ENCODE measurements at regions not wholly inside any gene's neighbourhood (a gene's known extent, or its start where the extent isn't known, plus 50 kb on each side); places are given as distances from the start of the nearest gene placed in this dataset.
"Not testable (repeated sequence)": the region's sequence is repeated elsewhere in the genome, so short reads cannot be mapped to it uniquely, and the experiment has no call there.

DNA sequence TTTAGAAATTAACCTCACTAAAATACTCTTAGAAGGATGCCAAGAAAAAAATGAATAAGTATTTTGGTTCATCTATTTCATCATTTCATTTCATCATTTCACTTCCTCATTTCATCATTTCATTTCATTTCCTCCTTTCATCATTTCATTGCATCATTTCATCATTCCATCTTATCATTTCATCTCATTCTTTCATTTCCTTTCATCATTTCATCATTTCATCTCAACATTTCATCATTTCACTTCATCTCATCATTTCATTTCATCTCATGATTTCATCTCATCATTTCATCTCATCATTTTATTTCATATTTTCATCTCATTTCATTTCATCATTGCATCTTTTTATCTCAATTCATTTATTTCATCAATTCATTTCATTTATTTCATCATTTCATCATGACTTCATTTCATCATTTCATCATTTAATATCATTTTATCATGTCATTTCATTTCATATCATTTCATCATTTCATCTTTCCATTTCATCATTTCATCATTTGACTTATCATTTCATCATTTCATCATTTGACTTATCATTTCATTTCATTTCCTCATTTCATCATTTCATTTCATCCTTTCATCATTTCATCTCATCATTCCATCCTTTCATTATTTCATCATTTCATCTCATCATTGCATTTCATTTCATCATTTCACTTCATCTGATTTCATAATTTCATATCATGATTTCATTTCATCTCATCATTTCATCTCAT lies 129.9 kb downstream of the ZNF92 start:
- H3K4me3 ChIP-seq (ENCODE audit: low read length): no peak overlapping the region
- TF ChIP-seq ZNF274 (IDR thresholded peaks at IDR 0.05; ENCODE audit: low read depth, low read length): no peak

DNA sequence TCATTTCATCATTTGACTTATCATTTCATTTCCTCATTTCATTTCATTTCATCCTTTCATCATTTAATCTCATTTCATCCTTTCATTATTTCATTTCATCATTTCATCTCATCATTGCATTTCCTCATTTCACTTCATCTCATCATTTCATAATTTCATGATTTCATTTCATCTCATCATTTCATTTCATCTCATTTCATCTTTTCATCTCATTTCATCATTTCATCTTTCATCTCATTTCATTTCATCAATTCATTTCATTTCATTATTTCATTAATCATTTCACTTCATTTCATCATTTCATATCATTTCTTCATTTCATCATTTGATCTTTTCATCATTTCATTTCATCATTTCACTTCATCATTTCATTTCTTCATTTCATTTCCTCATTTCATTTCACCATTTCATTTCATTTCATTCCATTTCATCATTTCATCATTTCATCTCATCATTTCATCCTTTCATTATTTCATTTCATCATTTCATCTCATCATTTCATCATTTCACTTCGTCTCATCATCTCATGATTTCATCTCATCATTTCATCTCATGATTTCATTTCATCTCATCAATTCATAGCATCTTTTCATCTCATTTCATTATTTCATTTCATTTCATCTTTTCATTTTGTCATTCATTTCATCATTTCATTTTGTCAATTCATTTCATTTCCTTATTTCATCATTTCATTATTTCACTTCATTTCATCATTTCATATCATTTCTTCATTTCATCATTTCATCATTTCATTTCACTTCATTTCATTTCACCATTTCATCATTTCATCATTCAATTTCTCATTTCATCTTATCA lies 131.1 kb downstream of the ZNF92 start:
- not testable (repeated sequence) for H3K4me3 ChIP-seq (ENCODE audit: low read length)

DNA sequence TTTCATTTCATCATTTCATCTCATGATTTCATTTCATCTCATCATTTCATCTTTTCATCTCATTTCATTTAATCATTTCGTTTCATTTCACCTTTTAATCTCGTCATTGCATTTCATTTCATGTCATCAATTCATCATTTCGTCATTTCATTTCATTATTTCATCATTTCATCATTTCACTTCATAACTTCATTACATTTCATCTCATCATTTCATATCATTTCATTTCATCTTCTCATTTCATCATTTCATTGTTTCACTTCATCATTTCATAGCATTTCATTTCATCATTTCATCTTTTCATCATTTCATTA lies 131.6 kb downstream of the ZNF92 start:
- not testable (repeated sequence) for H3K4me3 ChIP-seq (ENCODE audit: low read length)

DNA sequence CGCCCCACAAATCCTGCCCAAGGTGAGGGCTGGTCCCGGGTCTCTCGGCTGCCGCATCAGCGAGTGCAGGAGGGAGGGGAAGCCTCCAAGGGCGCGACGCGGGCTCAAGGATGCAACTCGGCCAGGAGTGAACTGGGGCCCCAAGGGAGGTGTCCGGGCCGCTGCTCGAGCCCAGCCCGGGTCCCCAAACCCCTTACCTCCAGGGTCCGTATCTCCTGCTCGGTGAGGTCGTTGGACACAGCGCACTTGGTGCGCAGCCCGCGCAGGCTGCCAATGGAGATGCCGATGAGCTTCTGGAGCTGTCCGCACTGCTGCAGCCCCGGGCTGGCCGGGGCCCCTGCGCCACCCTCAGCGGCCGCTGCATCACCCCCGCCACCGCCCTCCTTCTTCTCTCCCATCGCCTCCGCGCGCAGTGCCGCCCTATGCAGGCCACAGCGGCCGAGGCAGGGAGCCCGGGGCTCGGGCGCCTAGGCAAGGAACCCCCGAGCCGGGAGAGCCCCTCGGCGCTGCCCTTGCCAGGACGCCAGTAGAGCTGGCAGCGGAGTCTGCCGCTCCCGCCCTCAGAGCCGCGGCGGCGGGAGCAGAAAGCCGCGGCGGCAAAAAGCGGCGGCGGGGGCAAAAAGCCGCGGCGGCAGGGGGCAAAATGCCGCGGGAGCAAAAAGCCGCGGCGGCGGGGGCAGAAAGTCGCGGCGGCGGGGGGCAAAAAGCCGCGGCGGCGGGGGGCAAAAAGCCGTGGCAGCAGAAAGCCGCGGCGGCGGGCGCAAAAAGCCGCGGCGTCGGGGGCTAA lies 135.1 kb downstream of the ZNF92 start:
- peak overlapping the region; percentile 65; the same call in 1 of the 2 replicates for H3K4me3 ChIP-seq (ENCODE audit: low read length)

DNA sequence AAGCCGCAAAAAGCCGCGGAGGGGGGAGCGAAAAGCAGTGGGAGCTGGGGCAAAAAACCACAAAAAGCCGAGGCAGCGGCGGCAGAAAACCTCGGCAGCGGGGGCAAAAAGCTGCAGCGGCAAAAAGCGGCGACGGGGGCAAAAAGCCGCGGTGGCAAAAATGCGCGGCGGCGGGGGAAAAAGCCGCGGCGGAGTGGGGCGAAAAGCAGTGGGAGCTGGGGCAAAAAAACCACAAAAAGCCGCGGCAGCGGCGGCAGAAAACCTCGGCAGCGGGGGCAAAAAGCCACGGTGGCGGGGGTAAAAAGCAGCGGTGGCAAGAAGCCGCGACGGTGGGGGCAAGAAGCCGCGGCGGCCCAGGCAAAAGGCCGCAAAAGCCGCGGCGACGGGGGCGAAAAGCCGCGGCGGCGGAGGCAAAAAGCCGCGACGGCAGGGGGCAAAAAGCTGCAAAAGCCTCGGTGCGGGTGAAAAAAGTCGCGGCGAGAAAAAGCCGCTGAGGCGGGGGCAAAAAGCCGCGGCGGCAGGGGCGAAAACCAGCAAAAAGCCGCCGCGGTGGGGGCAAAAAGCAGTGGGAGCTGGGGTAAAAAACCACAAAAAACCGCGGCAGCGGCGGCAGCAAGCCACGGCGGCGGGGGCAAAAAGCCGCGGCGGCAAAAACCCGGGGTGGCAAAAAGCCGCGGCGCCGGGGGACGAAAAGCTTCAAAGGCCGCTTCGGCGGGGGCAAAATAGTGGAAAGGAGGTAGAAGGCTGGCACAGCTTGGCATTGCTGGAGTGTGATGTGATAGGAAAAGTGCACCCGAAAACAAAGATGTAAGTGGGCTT lies 135.9 kb downstream of the ZNF92 start:
- H3K4me3 ChIP-seq (ENCODE audit: low read length): peak overlapping the region; percentile 65; the same call in 1 of the 2 replicates

DNA sequence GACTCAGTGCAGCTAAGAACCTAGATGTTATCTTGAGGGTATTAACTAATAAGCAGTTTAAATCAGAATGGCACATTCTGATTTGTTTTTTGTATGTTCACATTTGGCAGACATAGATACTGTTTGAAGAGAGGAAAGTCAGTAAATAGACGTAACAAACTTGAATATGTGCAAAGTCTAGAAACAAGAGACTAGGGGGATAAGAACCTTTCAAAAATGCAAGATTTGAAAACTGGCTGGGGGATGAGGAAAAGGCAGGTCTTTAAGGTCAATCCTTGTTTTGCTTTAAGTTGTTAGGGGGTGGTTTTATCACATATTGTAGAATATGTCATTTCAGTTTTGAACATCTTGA lies 136.5 kb downstream of the ZNF92 start:
- peak overlapping the region; percentile 65; the same call in 1 of the 2 replicates for H3K4me3 ChIP-seq (ENCODE audit: low read length)

More for the DNA sequence above, 135.9 kb downstream of the ZNF92 start:
- no peak for TF ChIP-seq ZNF274 (IDR thresholded peaks at IDR 0.05; ENCODE audit: low read depth, low read length)

DNA sequence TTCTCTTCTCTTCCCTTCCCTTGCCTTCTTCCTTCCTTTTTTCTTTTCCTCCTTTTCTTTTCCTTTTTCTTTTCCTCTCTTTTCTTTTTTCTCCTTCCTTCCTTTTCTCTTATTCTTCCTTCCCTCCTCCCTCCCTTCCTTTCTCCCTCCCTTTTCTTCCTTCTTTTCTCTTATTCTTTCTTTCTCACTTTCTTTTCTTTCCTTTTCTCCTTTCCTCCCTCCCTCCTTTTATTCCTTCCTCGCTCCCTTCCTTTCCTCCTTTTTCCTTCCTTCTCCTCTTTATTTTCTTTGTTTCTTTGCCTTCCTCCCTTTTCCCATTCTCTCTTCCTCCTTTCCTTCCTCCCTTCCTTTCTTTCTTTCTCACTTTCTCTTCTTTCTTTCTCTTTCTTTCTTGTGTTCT lies 146.1 kb downstream of the ZNF92 start:
- not testable (repeated sequence) for H3K4me3 ChIP-seq (ENCODE audit: low read length)

DNA sequence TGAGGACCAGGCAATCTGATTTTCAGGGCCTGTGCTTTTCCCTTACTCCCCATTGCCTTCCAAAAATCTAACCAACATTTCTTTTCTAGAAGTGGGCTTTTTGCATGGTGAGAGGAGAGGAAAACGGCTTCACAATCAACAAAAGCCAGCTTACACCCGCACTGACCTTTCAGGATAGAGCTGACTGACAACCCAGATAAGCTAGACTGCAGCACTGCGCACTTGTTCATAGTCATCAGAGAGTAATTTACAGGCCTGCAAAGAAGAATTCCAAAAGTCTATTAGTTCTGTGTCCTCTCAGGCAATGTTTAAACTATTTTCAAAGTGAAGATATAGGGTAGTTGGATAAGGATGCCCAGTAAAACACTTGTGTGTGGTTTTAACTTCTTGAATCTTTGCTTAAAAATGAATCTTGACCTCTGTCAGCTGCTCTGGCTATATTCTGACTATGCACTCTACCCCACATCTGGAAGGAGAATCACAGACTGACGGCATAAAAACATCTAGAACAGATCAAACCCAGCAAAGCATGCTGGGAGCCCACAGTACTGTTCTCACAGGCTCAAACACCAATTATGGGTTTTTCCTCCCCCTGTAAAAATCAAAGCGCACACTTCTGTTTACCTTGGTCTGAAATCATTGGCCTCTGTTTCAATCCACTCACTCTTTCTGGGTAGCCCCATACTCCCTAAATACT lies 172.0 kb downstream of the ZNF92 start:
- H3K4me3 ChIP-seq (ENCODE audit: low read length): not testable (repeated sequence)

DNA sequence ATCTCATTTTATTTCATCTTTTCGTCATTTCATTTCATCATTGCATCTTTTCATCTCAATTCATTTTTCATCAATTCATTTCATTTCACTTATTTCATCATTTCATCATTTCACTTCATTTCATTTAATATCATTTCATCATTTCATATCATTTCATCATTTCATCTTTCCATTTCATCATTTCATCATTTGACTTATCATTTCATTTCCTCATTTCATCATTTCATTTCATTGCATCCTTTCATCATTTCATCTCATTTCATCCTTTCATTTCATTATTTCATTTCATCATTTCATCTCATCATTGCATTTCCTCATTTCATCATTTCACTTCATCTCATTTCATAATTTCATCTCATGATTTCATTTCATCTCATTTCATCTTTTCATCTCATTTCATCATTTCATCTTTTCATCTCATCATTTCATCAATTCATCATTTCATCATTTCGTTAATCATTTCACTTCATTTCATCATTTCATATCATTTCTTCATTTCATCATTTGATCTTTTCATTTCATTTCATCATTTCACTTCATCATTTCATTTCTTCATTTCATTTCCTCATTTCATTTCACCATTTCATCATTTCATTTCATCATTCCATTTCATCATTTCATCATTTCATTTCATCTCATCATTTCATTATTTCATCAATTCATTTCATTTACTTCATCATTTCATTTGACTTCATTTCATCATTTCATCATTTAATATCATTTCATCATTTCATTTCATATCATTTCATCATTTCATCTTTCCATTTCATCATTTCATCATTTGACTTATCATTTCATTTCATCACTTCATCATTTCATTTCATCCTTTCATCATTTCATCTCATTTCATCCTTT lies 176.2 kb downstream of the ZNF92 start:
- H3K4me3 ChIP-seq (ENCODE audit: low read length): not testable (repeated sequence)

DNA sequence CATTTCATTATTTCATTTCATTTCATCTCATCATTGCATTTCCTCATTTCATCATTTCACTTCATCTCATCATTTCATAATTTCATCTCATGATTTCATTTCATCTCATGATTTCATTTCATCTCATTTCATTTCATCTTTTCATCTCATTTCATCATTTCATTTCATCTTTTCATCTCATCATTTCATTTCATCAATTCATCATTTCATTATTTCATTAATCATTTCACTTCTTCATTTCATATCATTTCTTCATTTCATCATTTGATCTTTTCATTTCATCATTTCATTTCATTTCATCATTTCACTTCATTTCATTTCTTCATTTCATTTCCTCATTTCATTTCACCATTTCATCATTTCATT lies 176.8 kb downstream of the ZNF92 start:
- not testable (repeated sequence) for H3K4me3 ChIP-seq (ENCODE audit: low read length)

DNA sequence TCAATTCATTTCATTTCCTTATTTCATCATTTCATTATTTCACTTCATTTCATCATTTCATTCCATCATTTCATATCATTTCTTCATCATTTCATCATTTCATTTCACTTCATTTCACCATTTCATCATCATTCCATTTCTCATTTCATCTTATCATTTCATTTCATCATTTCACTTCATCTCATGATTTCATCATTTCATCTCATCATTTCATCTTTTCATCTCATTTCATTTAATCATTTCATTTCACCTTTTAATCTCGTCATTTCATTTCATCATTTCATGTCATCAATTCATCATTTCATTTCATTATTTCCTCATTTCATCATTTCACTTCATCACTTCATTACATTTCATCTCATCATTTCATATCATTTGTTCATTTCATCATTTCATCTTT lies 177.4 kb downstream of the ZNF92 start:
- H3K4me3 ChIP-seq (ENCODE audit: low read length): not testable (repeated sequence)

DNA sequence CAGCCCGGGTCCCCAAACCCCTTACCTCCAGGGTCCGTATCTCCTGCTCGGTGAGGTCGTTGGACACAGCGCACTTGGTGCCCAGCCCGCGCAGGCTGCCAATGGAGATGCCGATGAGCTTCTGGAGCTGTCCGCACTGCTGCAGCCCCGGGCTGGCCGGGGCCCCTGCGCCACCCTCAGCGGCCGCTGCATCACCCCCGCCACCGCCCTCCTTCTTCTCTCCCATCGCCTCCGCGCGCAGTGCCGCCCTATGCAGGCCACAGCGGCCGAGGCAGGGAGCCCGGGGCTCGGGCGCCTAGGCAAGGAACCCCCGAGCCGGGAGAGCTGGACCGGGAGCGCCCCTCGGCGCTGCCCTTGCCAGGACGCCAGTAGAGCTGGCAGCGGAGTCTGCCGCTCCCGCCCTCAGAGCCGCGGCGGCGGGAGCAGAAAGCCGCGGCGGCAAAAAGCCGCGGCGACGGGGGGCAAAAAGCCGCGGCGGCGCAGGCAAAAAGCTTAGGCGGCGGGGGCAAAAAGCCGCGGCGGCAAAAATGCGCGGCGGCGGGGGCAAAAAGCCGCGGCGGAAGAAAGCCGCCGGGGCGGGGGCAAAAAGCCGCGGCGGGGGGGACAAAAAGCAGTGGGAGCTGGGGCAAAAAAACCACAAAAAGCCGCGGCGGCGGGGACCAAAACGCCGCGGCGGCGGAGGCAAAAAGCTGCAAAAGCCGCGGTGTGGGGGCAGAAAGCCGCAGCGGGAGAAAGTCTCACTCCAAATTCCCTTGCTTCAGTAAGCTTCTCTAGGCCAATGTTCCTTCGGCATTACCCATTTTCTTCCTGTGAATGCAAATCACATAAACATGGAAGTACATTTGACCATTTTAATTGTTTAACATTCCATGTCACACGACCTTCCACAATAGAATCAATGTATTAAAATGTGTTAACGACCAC lies 181.2 kb downstream of the ZNF92 start:
- H3K4me3 ChIP-seq (ENCODE audit: low read length): not testable (repeated sequence)

DNA sequence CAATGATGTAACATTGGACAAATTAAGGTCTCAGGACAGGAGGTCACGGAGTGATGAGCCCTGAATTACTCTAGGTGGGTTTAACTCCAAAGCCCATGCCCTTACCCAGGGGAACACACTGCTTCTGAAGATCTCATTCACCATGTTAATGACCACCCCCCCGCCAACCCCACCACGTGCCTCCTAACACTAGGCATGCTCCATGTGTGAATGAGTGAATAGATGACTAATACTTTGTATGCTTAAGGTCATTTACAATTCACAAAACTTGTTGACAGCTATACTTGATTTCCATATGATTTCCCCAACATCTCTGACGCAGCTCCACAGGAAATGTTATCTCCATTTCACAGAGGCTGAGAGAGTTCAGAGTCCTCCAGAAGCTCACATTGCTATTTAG lies 184.9 kb downstream of the ZNF92 start:
- not testable (repeated sequence) for H3K4me3 ChIP-seq (ENCODE audit: low read length)

DNA sequence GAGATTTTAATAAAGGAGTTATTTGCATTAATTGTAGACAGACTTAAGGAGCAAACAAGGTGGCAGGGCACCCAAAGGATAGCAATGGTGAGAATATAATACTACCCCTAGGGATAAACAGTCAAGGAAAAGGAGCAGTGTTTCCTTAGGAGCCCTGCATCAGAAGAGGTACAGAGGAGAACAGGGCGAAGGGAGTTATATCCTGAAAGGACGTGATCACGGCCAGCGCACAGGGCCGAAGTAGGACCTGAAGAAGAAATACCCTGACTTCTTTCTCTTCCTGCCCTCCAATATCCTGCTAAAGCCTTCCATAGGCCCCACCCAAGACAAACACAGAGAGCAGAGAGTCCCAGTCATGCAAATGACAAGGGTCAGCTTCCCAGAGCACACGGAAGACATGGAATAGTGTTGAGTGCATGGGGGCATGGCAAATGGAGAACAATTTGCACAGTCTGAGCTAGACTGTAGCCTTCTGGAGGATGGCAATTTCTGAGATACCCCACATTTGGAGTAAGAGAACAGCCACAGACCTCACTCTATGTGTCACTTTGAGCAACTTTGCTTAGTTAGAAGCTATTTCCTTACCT lies 188.2 kb downstream of the ZNF92 start:
- H3K4me3 ChIP-seq (ENCODE audit: low read length): not testable (repeated sequence)

DNA sequence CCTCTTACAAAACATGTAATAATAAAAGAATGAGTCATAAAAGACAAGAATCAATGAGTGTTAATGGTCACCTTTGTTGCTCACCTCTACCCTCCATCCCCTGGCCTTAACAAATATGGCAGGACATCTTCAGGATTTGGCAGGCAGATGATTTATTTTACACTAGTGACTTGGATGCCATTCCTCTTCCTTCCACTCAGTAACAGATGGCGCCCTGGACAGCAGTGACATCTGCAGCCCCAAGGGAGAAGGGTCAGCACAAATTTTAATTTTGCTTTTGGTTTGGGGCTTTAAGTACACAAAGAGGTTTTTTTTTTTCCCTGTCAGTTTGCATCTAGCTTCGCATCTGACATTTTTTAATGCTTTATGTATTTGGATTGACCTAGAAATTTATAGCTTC lies 188.9 kb downstream of the ZNF92 start:
- H3K4me3 ChIP-seq (ENCODE audit: low read length): not testable (repeated sequence)

DNA sequence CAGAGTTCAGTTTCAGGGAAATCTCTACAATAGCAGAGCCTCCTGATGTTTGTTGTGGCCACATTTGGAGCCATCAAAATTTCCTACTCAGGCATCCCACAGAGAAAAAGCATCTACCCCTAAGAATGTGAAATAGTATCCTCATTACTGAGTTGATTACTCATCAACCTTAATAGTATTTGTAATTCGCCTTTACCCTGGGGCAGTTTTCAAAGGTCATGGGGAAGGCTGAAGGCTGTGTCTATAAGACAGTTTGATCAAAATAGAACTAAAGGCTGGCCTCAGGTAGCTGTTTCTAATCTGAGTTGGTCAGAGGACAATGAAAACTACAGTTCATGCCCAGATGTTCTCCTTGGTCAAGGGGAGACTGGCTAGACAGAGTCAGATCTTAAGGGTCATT lies 189.7 kb downstream of the ZNF92 start:
- not testable (repeated sequence) for H3K4me3 ChIP-seq (ENCODE audit: low read length)

DNA sequence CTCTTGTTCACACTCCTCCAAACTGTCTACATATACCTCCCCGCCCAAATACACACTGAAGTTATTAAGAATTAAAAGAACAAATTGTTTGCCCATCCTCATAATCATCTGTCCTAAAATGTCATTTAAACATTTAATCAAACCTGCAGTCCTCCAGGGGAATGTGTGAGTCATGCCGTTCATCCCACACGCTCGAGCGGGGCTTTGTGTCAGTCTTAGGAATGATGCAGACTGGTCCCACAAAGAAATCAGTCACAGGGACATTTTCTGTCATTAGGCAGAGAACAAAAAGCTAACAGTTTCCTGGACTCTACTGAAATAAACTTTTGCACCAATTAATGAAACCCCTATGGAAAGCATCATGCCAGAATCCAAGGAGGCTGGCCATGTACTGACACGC lies 194.6 kb downstream of the ZNF92 start:
- H3K4me3 ChIP-seq (ENCODE audit: low read length): not testable (repeated sequence)

DNA sequence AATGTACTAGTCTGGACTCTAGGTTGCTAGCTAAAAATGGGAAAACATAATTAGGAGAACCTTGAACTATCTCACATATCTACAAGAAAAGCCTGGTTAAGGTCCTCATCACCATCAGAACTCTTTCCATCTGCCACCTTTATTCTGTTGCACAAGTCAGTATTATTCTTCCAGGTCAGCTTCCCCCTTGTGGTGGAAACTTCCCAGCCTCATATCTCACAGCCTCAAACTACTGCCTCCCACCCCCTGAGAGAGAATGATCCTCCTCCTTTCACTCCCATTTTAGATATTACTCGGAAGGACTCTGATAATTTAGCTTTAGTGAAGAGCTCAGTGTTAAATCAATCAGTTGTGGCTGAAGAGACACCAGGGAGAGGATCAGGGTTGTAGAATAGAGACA lies 197.3 kb downstream of the ZNF92 start:
- not testable (repeated sequence) for H3K4me3 ChIP-seq (ENCODE audit: low read length)
